GM19099 (cell line): ENCODE measurements at regions not wholly inside any gene's neighbourhood (a gene's known extent, or its start where the extent isn't known, plus 50 kb on each side); places are given as distances from the start of the nearest gene placed in this dataset.

Experiments
- POLR2A ChIP-seq: IDR thresholded peaks from 3 replicates; pipeline ENCODE4 v1.6.1; 2011; ENCODE audit warnings: low read depth; ENCODE audit not compliant: insufficient read length; ENCODE audit errors: extremely low read depth

GRCh38 chr3:118126751-118127150, 907.9 kb downstream of the IGSF11 start:
- no peak for TF ChIP-seq POLR2A

- no peak for TF ChIP-seq POLR2A
These were observed 906.7 kb downstream of the IGSF11 start for GRCh38 chr3:118127992-118128391.

GRCh38 chr3:118128886-118129285, 905.8 kb downstream of the IGSF11 start:
- TF ChIP-seq POLR2A, result no peak

GRCh38 chr3:118137778-118138177, 896.9 kb downstream of the IGSF11 start:
- no peak for TF ChIP-seq POLR2A

GRCh38 chr3:118144919-118145318, 889.7 kb downstream of the IGSF11 start:
- no peak for TF ChIP-seq POLR2A

GRCh38 chr3:118146658-118147375, 887.8 kb downstream of the IGSF11 start:
- TF ChIP-seq POLR2A, result no peak

- no peak for TF ChIP-seq POLR2A
These were observed 883.5 kb downstream of the IGSF11 start for GRCh38 chr3:118151164-118151563.

GRCh38 chr3:118165413-118165812, 869.2 kb downstream of the IGSF11 start:
- no peak for TF ChIP-seq POLR2A

GRCh38 chr3:118167571-118167970, 867.1 kb downstream of the IGSF11 start:
- no peak for TF ChIP-seq POLR2A

- no peak for TF ChIP-seq POLR2A
These were observed 866.5 kb downstream of the IGSF11 start for GRCh38 chr3:118168175-118168574.

- no peak for TF ChIP-seq POLR2A
These were observed 863.3 kb downstream of the IGSF11 start for GRCh38 chr3:118171236-118171852.

GRCh38 chr3:118180853-118181252, 853.8 kb downstream of the IGSF11 start:
- no peak for TF ChIP-seq POLR2A

GRCh38 chr3:118181274-118181673, 853.4 kb downstream of the IGSF11 start:
- TF ChIP-seq POLR2A, result no peak

- no peak for TF ChIP-seq POLR2A
These were observed 848.6 kb downstream of the IGSF11 start for GRCh38 chr3:118186051-118186450.

- TF ChIP-seq POLR2A, result no peak
These were observed 847.4 kb downstream of the IGSF11 start for GRCh38 chr3:118187221-118187620.

GRCh38 chr3:118196183-118196582, 838.5 kb downstream of the IGSF11 start:
- no peak for TF ChIP-seq POLR2A
